ENCODE measurements at regions not wholly inside any gene's neighbourhood (a gene's known extent, or its start where the extent isn't known, plus 50 kb on each side); places are given as distances from the start of the nearest gene placed in this dataset.

- ChIA-PET CTCF (no interaction called here), POLR2A (no interaction called here)
- ATAC-seq: no peak
- no peak for DNase-seq (ENCODE audit: low read depth, low spot score)
- H3K27ac ChIP-seq (ENCODE audit: low read length): no peak overlapping the region
- H3K36me3 ChIP-seq (ENCODE audit: control insufficient read depth, insufficient read depth, low read length): no peaks in the 10 kb centered on the region
- intact Hi-C loops (cut with micrococcal nuclease; ENCODE audit: unreplicated experiment): no loop called here
- no peak overlapping the region for H3K4me3 ChIP-seq (ENCODE audit: low read depth in 2 of 2, low read length in 2 of 2)
- H3K27me3 ChIP-seq (ENCODE audit: control insufficient read depth, insufficient read depth, low read length): no peaks in the 10 kb centered on the region
- BruUV-seq (replicated peaks): no TSS peak
- no peaks in the 10 kb centered on the region for H3K4me1 ChIP-seq (ENCODE audit: control insufficient read depth, insufficient read depth, low read length)
- in situ Hi-C loops (cut with HindIII; ENCODE audit: low pct_unique_long_range_greater_than_20kb, low sequenced_read_pairs): no loop called here
- TF ChIP-seq SIN3A (IDR thresholded peaks at IDR 0.05; ENCODE audit: borderline replicate concordance, insufficient read depth, low read depth, low read length) (no peak), TCF7L2 (IDR thresholded peaks at IDR 0.05; ENCODE audit: low read depth, low read length) (no peak), POLR2AphosphoS5 (IDR thresholded peaks at IDR 0.05; ENCODE audit: low read depth, low read length) (no peak)
- TF ChIP-seq, protein P1, sequence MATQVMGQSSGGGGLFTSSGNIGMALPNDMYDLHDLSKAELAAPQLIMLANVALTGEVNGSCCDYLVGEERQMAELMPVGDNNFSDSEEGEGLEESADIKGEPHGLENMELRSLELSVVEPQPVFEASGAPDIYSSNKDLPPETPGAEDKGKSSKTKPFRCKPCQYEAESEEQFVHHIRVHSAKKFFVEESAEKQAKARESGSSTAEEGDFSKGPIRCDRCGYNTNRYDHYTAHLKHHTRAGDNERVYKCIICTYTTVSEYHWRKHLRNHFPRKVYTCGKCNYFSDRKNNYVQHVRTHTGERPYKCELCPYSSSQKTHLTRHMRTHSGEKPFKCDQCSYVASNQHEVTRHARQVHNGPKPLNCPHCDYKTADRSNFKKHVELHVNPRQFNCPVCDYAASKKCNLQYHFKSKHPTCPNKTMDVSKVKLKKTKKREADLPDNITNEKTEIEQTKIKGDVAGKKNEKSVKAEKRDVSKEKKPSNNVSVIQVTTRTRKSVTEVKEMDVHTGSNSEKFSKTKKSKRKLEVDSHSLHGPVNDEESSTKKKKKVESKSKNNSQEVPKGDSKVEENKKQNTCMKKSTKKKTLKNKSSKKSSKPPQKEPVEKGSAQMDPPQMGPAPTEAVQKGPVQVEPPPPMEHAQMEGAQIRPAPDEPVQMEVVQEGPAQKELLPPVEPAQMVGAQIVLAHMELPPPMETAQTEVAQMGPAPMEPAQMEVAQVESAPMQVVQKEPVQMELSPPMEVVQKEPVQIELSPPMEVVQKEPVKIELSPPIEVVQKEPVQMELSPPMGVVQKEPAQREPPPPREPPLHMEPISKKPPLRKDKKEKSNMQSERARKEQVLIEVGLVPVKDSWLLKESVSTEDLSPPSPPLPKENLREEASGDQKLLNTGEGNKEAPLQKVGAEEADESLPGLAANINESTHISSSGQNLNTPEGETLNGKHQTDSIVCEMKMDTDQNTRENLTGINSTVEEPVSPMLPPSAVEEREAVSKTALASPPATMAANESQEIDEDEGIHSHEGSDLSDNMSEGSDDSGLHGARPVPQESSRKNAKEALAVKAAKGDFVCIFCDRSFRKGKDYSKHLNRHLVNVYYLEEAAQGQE (IDR thresholded peaks at IDR 0.05; ENCODE audit: insufficient read depth in 1 of 2, low read depth in 2 of 2, low read length in 1 of 2): no peak
- TF ChIP-seq, protein P2, sequence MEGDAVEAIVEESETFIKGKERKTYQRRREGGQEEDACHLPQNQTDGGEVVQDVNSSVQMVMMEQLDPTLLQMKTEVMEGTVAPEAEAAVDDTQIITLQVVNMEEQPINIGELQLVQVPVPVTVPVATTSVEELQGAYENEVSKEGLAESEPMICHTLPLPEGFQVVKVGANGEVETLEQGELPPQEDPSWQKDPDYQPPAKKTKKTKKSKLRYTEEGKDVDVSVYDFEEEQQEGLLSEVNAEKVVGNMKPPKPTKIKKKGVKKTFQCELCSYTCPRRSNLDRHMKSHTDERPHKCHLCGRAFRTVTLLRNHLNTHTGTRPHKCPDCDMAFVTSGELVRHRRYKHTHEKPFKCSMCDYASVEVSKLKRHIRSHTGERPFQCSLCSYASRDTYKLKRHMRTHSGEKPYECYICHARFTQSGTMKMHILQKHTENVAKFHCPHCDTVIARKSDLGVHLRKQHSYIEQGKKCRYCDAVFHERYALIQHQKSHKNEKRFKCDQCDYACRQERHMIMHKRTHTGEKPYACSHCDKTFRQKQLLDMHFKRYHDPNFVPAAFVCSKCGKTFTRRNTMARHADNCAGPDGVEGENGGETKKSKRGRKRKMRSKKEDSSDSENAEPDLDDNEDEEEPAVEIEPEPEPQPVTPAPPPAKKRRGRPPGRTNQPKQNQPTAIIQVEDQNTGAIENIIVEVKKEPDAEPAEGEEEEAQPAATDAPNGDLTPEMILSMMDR (IDR thresholded peaks at IDR 0.05): no peak
- H3K9me3 ChIP-seq (ENCODE audit: control insufficient read depth, insufficient read depth, low read depth, low read length): no peaks in the 10 kb centered on the region
These were observed 1237.9 kb downstream of the TECRL start for GRCh38 chr4:63171341-63171740.

DNA sequence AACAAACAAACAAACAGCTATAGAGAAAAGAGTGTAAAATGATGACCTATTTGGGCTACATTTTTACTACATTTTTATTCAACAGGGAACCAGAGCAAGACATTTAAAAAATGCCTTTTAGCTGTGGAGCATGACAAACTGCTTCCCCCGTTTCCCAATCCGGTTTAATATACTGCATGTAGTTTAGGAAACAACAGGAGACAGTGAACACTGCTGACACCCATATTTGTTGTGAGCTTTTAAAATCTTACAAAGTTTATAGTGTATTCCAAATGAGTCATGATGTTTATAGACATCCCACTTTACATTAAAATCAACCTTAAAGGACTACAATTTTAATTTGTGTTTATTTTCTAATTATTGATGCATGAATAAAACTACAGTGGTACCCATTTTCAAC lies 1238.3 kb downstream of the TECRL start:
- H3K9me3 ChIP-seq (ENCODE audit: control insufficient read depth, insufficient read depth, low read depth, low read length): no peaks in the 10 kb centered on the region
- TF ChIP-seq TCF7L2 (IDR thresholded peaks at IDR 0.05; ENCODE audit: low read depth, low read length) (no peak), POLR2AphosphoS5 (IDR thresholded peaks at IDR 0.05; ENCODE audit: low read depth, low read length) (no peak), SIN3A (IDR thresholded peaks at IDR 0.05; ENCODE audit: borderline replicate concordance, insufficient read depth, low read depth, low read length) (no peak)
- TF ChIP-seq, protein P1 (IDR thresholded peaks at IDR 0.05; ENCODE audit: insufficient read depth in 1 of 2, low read depth in 2 of 2, low read length in 1 of 2): no peak
- TF ChIP-seq, protein P2 (IDR thresholded peaks at IDR 0.05): no peak
- no peaks in the 10 kb centered on the region for H3K27me3 ChIP-seq (ENCODE audit: control insufficient read depth, insufficient read depth, low read length)
- in situ Hi-C loops (cut with HindIII; ENCODE audit: low pct_unique_long_range_greater_than_20kb, low sequenced_read_pairs) (no loop called here), intact Hi-C loops (cut with micrococcal nuclease; ENCODE audit: unreplicated experiment) (no loop called here)
- ChIA-PET CTCF (no interaction called here), POLR2A (no interaction called here)
- H3K4me3 ChIP-seq (ENCODE audit: low read depth in 2 of 2, low read length in 2 of 2): no peak overlapping the region
- no TSS peak for BruUV-seq (replicated peaks)
- ATAC-seq (no peak), DNase-seq (ENCODE audit: low read depth, low spot score) (no peak)
- no peak overlapping the region for H3K27ac ChIP-seq (ENCODE audit: low read length)
- H3K36me3 ChIP-seq (ENCODE audit: control insufficient read depth, insufficient read depth, low read length): no peaks in the 10 kb centered on the region
- H3K4me1 ChIP-seq (ENCODE audit: control insufficient read depth, insufficient read depth, low read length): no peaks in the 10 kb centered on the region

All from Panc1 (cell line).